Neural cell (in vitro differentiated cells): ENCODE measurements at regions not wholly inside any gene's neighbourhood (a gene's known extent, or its start where the extent isn't known, plus 50 kb on each side); places are given as distances from the start of the nearest gene placed in this dataset.

Experiments
- H2AFZ ChIP-seq: fragments of 200-600, 300-800 bp; sonication (generic), shearing (Covaris generic); 2 replicates; pipeline ENCODE4 v1.6.0; 2014; ENCODE audit warnings: low read depth, mild to moderate bottlenecking, antibody characterized with exemption, low read length, moderate library complexity
- H3F3A ChIP-seq: fragments of 200-600 bp; shearing (Covaris generic); 2 replicates; pipeline ENCODE4 v1.6.1; 2016; ENCODE audit warnings: mild to moderate bottlenecking, moderate library complexity, mixed read lengths, antibody characterized with exemption, low read length; ENCODE audit not compliant: insufficient read depth, poor library complexity, severe bottlenecking
- H3K27ac ChIP-seq: fragments of 200-600, 300-800 bp; sonication (generic), shearing (Covaris generic); 2 replicates; pipeline ENCODE4 v1.5.1; 2014; ENCODE audit warnings: mild to moderate bottlenecking, low read length, moderate library complexity
- H3K27me3 ChIP-seq: fragments of 300-800, 200-600 bp; sonication (generic), shearing (Covaris generic); 2 replicates; pipeline ENCODE4 v1.6.0; 2014; ENCODE audit warnings: mild to moderate bottlenecking, low read depth, low read length, moderate library complexity; ENCODE audit not compliant: insufficient read depth
- H3K36me3 ChIP-seq: fragments of 300-800, 200-600 bp; sonication (generic), shearing (Covaris generic); 2 replicates; pipeline ENCODE4 v1.5.1; 2014; ENCODE audit warnings: mild to moderate bottlenecking, antibody characterized with exemption, low read length, moderate library complexity; ENCODE audit not compliant: insufficient read depth
- H3K4me2 ChIP-seq: fragments of 300-800, 200-600 bp; sonication (generic), shearing (Covaris generic); 2 replicates; pipeline ENCODE4 v1.6.0; 2014; ENCODE audit warnings: mild to moderate bottlenecking, low read length
- H3K4me3 ChIP-seq: fragments of 300-800, 200-600 bp; sonication (generic), shearing (Covaris generic); 2 replicates; pipeline ENCODE4 v1.5.1; 2014; ENCODE audit warnings: mild to moderate bottlenecking, low read length, moderate library complexity
- H3K79me2 ChIP-seq: fragments of 200-600 bp; shearing (Covaris generic); replicated peaks from 2 replicates; pipeline ENCODE4 v1.6.0; 2014; ENCODE audit warnings: mild to moderate bottlenecking, low read length, moderate library complexity; ENCODE audit not compliant: insufficient read depth
- H3K9ac ChIP-seq: fragments of 300-800, 200-600 bp; sonication (generic), shearing (Covaris generic); 2 replicates; pipeline ENCODE4 v1.6.1; 2016; ENCODE audit warnings: mild to moderate bottlenecking, low read length, mixed read lengths
- H3K9me2 ChIP-seq: fragments of 200-600 bp; shearing (Covaris generic); 2 replicates; pipeline ENCODE4 v1.6.1; 2016; ENCODE audit warnings: mild to moderate bottlenecking, low read length, mixed read lengths; ENCODE audit not compliant: insufficient read depth
- H3K9me3 ChIP-seq: fragments of 200-600, 300-800 bp; sonication (generic), shearing (Covaris generic); 2 replicates; pipeline ENCODE4 v1.6.1; 2016; ENCODE audit warnings: mild to moderate bottlenecking, mixed run types, low read length, moderate library complexity, mixed read lengths
- H4K20me1 ChIP-seq: fragments of 200-600 bp; shearing (Covaris generic); 2 replicates; pipeline ENCODE4 v1.6.1; 2016; ENCODE audit warnings: mild to moderate bottlenecking, mixed run types; ENCODE audit not compliant: insufficient read depth
- CTCF ChIP-seq: fragments of 450-650 bp; IDR thresholded peaks from 2 replicates; pipeline ENCODE4 v1.5.1; 2014; ENCODE audit warnings: antibody characterized with exemption, mild to moderate bottlenecking, moderate library complexity; ENCODE audit not compliant: poor library complexity, severe bottlenecking
- EP300 ChIP-seq: fragments of 450-650 bp; conservative IDR thresholded peaks from 2 replicates; pipeline ENCODE4 v1.6.1; 2014; ENCODE audit warnings: antibody characterized with exemption, mild to moderate bottlenecking, moderate library complexity; ENCODE audit not compliant: poor library complexity, severe bottlenecking
- EZH2 ChIP-seq: fragments of 200-600, 300-800 bp; shearing (Covaris generic), sonication (generic); IDR thresholded peaks from 2 replicates; pipeline ENCODE4 v1.6.1; 2014; ENCODE audit warnings: antibody characterized with exemption, low read length, borderline replicate concordance, mild to moderate bottlenecking; ENCODE audit not compliant: insufficient read depth, poor library complexity, severe bottlenecking
- MXI1 ChIP-seq: fragments of 450-650 bp; conservative IDR thresholded peaks from 2 replicates; pipeline ENCODE4 v1.6.1; 2014; ENCODE audit warnings: antibody characterized with exemption, mild to moderate bottlenecking; ENCODE audit not compliant: poor library complexity, severe bottlenecking
- POLR2AphosphoS5 ChIP-seq: IDR thresholded peaks from 2 replicates; pipeline ENCODE4 v1.6.1; 2012
- RAD21 ChIP-seq: fragments of 450-650 bp; conservative IDR thresholded peaks from 2 replicates; pipeline ENCODE4 v1.6.1; 2014; ENCODE audit warnings: antibody characterized with exemption, mild to moderate bottlenecking, moderate library complexity
- REST ChIP-seq: IDR thresholded peaks from 2 replicates; pipeline ENCODE4 v1.6.1; 2012; ENCODE audit warnings: borderline replicate concordance
- SMC3 ChIP-seq: fragments of 450-650 bp; conservative IDR thresholded peaks from 2 replicates; pipeline ENCODE4 v1.6.1; 2014; ENCODE audit warnings: antibody characterized with exemption, mild to moderate bottlenecking, moderate library complexity; ENCODE audit not compliant: poor library complexity
- TAF1 ChIP-seq: IDR thresholded peaks from 2 replicates; pipeline ENCODE4 v1.6.1; 2012; ENCODE audit warnings: low read depth

- Histone ChIP-seq H3K9me3 (no peaks in the 10 kb centered on the region), H3K36me3 (no peaks in the 10 kb centered on the region), H3K9me2 (no peaks in the 10 kb centered on the region), H3K27me3 (no peaks in the 10 kb centered on the region), H3K27ac (no peak overlapping the region), H3K4me3 (no peak overlapping the region), H4K20me1 (no peaks in the 10 kb centered on the region), H2AFZ (no peak overlapping the region), H3F3A (no peaks in the 10 kb centered on the region), H3K4me2 (no peak overlapping the region), H3K9ac (no peak overlapping the region), H3K79me2 (no peaks in the 10 kb centered on the region)
- TF ChIP-seq RAD21 (no peak), CTCF (no peak), EP300 (no peak), SMC3 (no peak), POLR2AphosphoS5 (no peak), TAF1 (no peak), REST (no peak), EZH2 (no peak), MXI1 (no peak)
Observed at GRCh38 chr7:84384417-84384816, 189.8 kb upstream of the SEMA3A start.

- H3K79me2 ChIP-seq, result no peaks in the 10 kb centered on the region
- H3K4me3 ChIP-seq, result no peak overlapping the region
- no peaks in the 10 kb centered on the region for H3K9me3 ChIP-seq
- no peaks in the 10 kb centered on the region for H3F3A ChIP-seq
- no peak overlapping the region for H3K4me2 ChIP-seq
- no peak overlapping the region for H2AFZ ChIP-seq
- no peaks in the 10 kb centered on the region for H4K20me1 ChIP-seq
- no peaks in the 10 kb centered on the region for H3K9me2 ChIP-seq
- TF ChIP-seq EZH2 (no peak), SMC3 (no peak), RAD21 (no peak), REST (no peak), MXI1 (no peak), POLR2AphosphoS5 (no peak), TAF1 (no peak), CTCF (no peak), EP300 (no peak)
- H3K27ac ChIP-seq, result no peak overlapping the region
- H3K36me3 ChIP-seq, result no peaks in the 10 kb centered on the region
- H3K9ac ChIP-seq, result no peak overlapping the region
- no peaks in the 10 kb centered on the region for H3K27me3 ChIP-seq
Observed at GRCh38 chr7:84379446-84379845, 184.9 kb upstream of the SEMA3A start.
